ENCODE measurements at regions not wholly inside any gene's neighbourhood (a gene's known extent, or its start where the extent isn't known, plus 50 kb on each side); places are given as distances from the start of the nearest gene placed in this dataset.
"Not testable (repeated sequence)": the region's sequence is repeated elsewhere in the genome, so short reads cannot be mapped to it uniquely, and the experiment has no call there.

GRCh38 chr3:34504775-34505174 is 706.3 kb downstream of the PDCD6IP start:
- DNase-seq (ENCODE audit: low read depth) (no peak), FAIRE-seq (peak; percentile 62)
- no peaks in the 10 kb centered on the region for H3K27me3 ChIP-seq (ENCODE audit: control insufficient read depth, insufficient read depth, low read length)
- TF ChIP-seq CTCF (IDR thresholded peaks at IDR 0.05; ENCODE audit: insufficient read depth, low read length, severe bottlenecking), result no peak
- H3K36me3 ChIP-seq (ENCODE audit: control insufficient read depth, insufficient read depth, low read length), result no peaks in the 10 kb centered on the region
- H3K4me3 ChIP-seq (ENCODE audit: low read depth, low read length), result no peak overlapping the region

GRCh38 chr3:34508732-34509131 is 710.3 kb downstream of the PDCD6IP start:
- H3K4me3 ChIP-seq (ENCODE audit: low read depth, low read length), result no peak overlapping the region
- FAIRE-seq (no peak), DNase-seq (ENCODE audit: low read depth) (no peak)
- no peaks in the 10 kb centered on the region for H3K27me3 ChIP-seq (ENCODE audit: control insufficient read depth, insufficient read depth, low read length)
- TF ChIP-seq CTCF (IDR thresholded peaks at IDR 0.05; ENCODE audit: insufficient read depth, low read length, severe bottlenecking), result no peak
- no peaks in the 10 kb centered on the region for H3K36me3 ChIP-seq (ENCODE audit: control insufficient read depth, insufficient read depth, low read length)

- TF ChIP-seq CTCF (IDR thresholded peaks at IDR 0.05; ENCODE audit: insufficient read depth, low read length, severe bottlenecking), result no peak
- no peak for DNase-seq (ENCODE audit: low read depth)
- Histone ChIP-seq H3K27me3 (ENCODE audit: control insufficient read depth, insufficient read depth, low read length) (no peaks in the 10 kb centered on the region), H3K36me3 (ENCODE audit: control insufficient read depth, insufficient read depth, low read length) (no peaks in the 10 kb centered on the region), H3K4me3 (ENCODE audit: low read depth, low read length) (no peak overlapping the region)
- FAIRE-seq, result no peak
Measured at GRCh38 chr3:34511891-34512290, 713.5 kb downstream of the PDCD6IP start.

- not testable (repeated sequence) for FAIRE-seq; H3K4me3 ChIP-seq (ENCODE audit: low read depth, low read length); H3K27me3 ChIP-seq (ENCODE audit: control insufficient read depth, insufficient read depth, low read length); DNase-seq (ENCODE audit: low read depth); H3K36me3 ChIP-seq (ENCODE audit: control insufficient read depth, insufficient read depth, low read length)
Measured at GRCh38 chr3:34519008-34519407, 720.6 kb downstream of the PDCD6IP start.

- Histone ChIP-seq H3K36me3 (ENCODE audit: control insufficient read depth, insufficient read depth, low read length) (no peaks in the 10 kb centered on the region), H3K27me3 (ENCODE audit: control insufficient read depth, insufficient read depth, low read length) (no peaks in the 10 kb centered on the region), H3K4me3 (ENCODE audit: low read depth, low read length) (no peak overlapping the region)
- FAIRE-seq (no peak), DNase-seq (ENCODE audit: low read depth) (no peak)
- TF ChIP-seq CTCF (IDR thresholded peaks at IDR 0.05; ENCODE audit: insufficient read depth, low read length, severe bottlenecking), result no peak
Measured at GRCh38 chr3:34531156-34531555, 732.7 kb downstream of the PDCD6IP start.

- no peak for TF ChIP-seq CTCF (IDR thresholded peaks at IDR 0.05; ENCODE audit: insufficient read depth, low read length, severe bottlenecking)
- Histone ChIP-seq H3K27me3 (ENCODE audit: control insufficient read depth, insufficient read depth, low read length) (no peaks in the 10 kb centered on the region), H3K4me3 (ENCODE audit: low read depth, low read length) (no peak overlapping the region), H3K36me3 (ENCODE audit: control insufficient read depth, insufficient read depth, low read length) (no peaks in the 10 kb centered on the region)
- DNase-seq (ENCODE audit: low read depth) (no peak), FAIRE-seq (no peak)
Measured at GRCh38 chr3:34533451-34533850, 735.0 kb downstream of the PDCD6IP start.
